ENCODE measurements at regions not wholly inside any gene's neighbourhood (a gene's known extent, or its start where the extent isn't known, plus 50 kb on each side); places are given as distances from the start of the nearest gene placed in this dataset.

DNA sequence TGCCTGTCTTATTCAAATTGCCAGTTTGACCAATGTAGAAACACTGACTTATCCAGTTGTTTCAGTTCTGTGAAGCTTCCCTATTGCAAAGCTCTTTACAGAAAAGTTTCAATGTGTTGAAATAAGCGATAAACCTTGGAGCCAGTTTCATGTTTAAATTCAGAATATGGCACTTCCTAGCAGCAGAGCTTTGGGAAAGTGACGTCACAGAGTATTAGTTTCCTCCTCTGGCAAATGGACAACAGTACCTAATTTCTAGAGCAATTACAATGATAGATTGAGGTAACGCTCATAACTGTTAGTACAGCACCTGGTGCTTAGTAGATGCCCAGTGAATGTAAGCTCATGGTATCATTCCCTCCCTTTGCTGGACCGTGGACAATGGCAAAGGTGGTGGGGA lies 527.5 kb upstream of the DAB1 start:
- Histone ChIP-seq H3K4me3 (no peak overlapping the region), H3K36me3 (no peaks in the 10 kb centered on the region), H3K27ac (no peak overlapping the region), H3K4me1 (ENCODE audit: control insufficient read depth in 1 of 2, low read depth in 2 of 2) (no peaks in the 10 kb centered on the region), H3K9me3 (no peaks in the 10 kb centered on the region), H3K27me3 (replicated peaks; ENCODE audit: insufficient read depth) (no peaks in the 10 kb centered on the region)
- DNase-seq (ENCODE audit: low spot score) (no peak), ATAC-seq (ENCODE audit: insufficient number of reproducible peaks, low FRiP score, low read depth) (no peak)
- TF ChIP-seq, protein P1, sequence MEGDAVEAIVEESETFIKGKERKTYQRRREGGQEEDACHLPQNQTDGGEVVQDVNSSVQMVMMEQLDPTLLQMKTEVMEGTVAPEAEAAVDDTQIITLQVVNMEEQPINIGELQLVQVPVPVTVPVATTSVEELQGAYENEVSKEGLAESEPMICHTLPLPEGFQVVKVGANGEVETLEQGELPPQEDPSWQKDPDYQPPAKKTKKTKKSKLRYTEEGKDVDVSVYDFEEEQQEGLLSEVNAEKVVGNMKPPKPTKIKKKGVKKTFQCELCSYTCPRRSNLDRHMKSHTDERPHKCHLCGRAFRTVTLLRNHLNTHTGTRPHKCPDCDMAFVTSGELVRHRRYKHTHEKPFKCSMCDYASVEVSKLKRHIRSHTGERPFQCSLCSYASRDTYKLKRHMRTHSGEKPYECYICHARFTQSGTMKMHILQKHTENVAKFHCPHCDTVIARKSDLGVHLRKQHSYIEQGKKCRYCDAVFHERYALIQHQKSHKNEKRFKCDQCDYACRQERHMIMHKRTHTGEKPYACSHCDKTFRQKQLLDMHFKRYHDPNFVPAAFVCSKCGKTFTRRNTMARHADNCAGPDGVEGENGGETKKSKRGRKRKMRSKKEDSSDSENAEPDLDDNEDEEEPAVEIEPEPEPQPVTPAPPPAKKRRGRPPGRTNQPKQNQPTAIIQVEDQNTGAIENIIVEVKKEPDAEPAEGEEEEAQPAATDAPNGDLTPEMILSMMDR (IDR thresholded peaks at IDR 0.05), result no peak

DNA sequence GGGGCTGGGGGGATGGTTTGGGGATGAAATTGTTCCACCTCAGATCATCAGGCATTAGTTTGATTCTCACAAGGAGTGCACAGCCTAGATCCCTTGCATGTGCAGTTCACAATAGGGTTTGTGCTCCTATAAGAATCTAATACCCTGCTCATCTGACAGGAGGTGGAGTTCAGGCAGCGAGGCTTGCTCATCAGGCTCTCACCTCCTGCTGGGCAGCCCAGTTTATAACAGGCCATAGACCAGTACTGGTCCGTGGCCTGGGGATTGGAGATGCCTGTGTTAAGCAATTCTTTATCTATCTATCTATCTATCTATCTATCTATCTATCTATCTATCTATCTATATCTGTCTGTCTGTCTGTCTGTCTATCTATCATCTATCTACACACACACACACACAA lies 525.3 kb upstream of the DAB1 start:
- TF ChIP-seq, protein P1 (IDR thresholded peaks at IDR 0.05), result no peak
- no peaks in the 10 kb centered on the region for H3K9me3 ChIP-seq
- no peaks in the 10 kb centered on the region for H3K4me1 ChIP-seq (ENCODE audit: control insufficient read depth in 1 of 2, low read depth in 2 of 2)
- no peaks in the 10 kb centered on the region for H3K27me3 ChIP-seq (replicated peaks; ENCODE audit: insufficient read depth)
- no peak overlapping the region for H3K27ac ChIP-seq
- H3K4me3 ChIP-seq, result no peak overlapping the region
- DNase-seq (ENCODE audit: low spot score), result no peak
- ATAC-seq (ENCODE audit: insufficient number of reproducible peaks, low FRiP score, low read depth), result no peak
- no peaks in the 10 kb centered on the region for H3K36me3 ChIP-seq

DNA sequence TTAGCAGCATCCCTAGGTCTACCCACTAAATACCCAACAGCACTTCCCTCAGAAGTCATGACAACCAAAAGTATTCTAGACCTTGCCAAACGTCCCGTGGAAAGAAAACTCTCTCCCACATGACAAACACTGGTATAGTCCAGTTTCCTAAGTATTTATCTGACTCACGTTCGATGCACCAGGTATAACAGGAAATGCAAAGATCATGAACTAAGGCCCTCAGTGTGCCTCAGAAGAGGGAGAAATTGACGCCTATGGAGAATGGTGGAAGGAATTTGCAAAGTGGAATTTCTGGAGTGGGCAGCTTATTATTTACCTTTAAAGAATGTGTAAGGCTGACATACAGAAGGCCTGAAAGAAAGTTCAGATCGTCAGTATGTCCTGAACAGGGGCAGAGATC lies 523.6 kb upstream of the DAB1 start:
- H3K27ac ChIP-seq, result no peak overlapping the region
- ATAC-seq (ENCODE audit: insufficient number of reproducible peaks, low FRiP score, low read depth) (no peak), DNase-seq (ENCODE audit: low spot score) (no peak)
- H3K27me3 ChIP-seq (replicated peaks; ENCODE audit: insufficient read depth), result no peaks in the 10 kb centered on the region
- H3K36me3 ChIP-seq, result no peaks in the 10 kb centered on the region
- H3K4me1 ChIP-seq (ENCODE audit: control insufficient read depth in 1 of 2, low read depth in 2 of 2), result no peaks in the 10 kb centered on the region
- no peaks in the 10 kb centered on the region for H3K9me3 ChIP-seq
- TF ChIP-seq, protein P1 (IDR thresholded peaks at IDR 0.05), result no peak
- no peak overlapping the region for H3K4me3 ChIP-seq

DNA sequence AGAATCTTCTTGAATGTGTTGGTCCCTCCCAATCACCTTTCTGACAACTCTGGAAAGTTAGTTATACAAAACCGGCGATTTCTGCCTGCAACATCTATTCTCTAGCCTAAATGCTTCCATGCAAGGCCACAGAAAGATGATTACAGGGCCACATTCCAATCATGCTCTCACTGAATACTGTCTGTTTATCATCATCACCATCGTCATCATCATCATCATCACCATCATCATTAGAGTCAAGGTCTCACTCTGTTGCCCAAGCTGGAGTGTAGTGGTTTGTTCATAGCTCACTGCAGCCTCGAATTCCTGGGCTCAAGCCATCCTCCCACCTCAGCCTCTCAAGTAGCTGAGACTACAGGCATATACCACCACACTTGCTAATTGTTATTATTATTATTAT lies 521.2 kb upstream of the DAB1 start:
- Histone ChIP-seq H3K27ac (no peak overlapping the region), H3K4me1 (ENCODE audit: control insufficient read depth in 1 of 2, low read depth in 2 of 2) (no peaks in the 10 kb centered on the region), H3K4me3 (no peak overlapping the region), H3K9me3 (no peaks in the 10 kb centered on the region), H3K36me3 (no peaks in the 10 kb centered on the region), H3K27me3 (replicated peaks; ENCODE audit: insufficient read depth) (no peaks in the 10 kb centered on the region)
- DNase-seq (ENCODE audit: low spot score) (no peak), ATAC-seq (ENCODE audit: insufficient number of reproducible peaks, low FRiP score, low read depth) (no peak)
- TF ChIP-seq, protein P1 (IDR thresholded peaks at IDR 0.05), result no peak

DNA sequence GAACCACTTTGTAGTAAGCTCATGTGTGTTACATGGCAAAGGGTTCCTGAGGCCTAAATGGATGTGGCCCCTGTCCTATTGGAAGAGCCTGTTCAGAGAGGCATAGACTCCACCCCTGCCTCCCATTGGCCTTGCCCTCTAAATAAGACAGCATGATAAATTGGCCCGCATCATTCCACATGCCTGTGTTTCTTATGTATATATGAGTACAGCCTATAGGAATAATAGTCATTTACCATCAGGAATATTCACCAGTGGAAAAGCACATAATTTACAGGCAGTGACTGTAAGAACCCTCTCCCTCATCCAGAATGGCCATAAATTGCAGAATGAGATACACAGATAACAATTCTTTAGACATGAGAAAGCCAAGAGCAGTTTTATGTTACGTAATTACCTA lies 519.5 kb upstream of the DAB1 start:
- H3K36me3 ChIP-seq, result no peaks in the 10 kb centered on the region

More for the DNA sequence above, 519.5 kb upstream of the DAB1 start:
- ATAC-seq (ENCODE audit: insufficient number of reproducible peaks, low FRiP score, low read depth) (no peak), DNase-seq (ENCODE audit: low spot score) (no peak)
- H3K4me3 ChIP-seq, result no peak overlapping the region
- TF ChIP-seq, protein P1 (IDR thresholded peaks at IDR 0.05), result no peak
- H3K9me3 ChIP-seq, result no peaks in the 10 kb centered on the region
- no peaks in the 10 kb centered on the region for H3K27me3 ChIP-seq (replicated peaks; ENCODE audit: insufficient read depth)
- H3K27ac ChIP-seq, result no peak overlapping the region
- H3K4me1 ChIP-seq (ENCODE audit: control insufficient read depth in 1 of 2, low read depth in 2 of 2), result no peaks in the 10 kb centered on the region

Data from thoracic aorta (tissue), 2 donors.